ENCODE measurements at regions not wholly inside any gene's neighbourhood (a gene's known extent, or its start where the extent isn't known, plus 50 kb on each side); places are given as distances from the start of the nearest gene placed in this dataset.

- TF ChIP-seq, protein P1, sequence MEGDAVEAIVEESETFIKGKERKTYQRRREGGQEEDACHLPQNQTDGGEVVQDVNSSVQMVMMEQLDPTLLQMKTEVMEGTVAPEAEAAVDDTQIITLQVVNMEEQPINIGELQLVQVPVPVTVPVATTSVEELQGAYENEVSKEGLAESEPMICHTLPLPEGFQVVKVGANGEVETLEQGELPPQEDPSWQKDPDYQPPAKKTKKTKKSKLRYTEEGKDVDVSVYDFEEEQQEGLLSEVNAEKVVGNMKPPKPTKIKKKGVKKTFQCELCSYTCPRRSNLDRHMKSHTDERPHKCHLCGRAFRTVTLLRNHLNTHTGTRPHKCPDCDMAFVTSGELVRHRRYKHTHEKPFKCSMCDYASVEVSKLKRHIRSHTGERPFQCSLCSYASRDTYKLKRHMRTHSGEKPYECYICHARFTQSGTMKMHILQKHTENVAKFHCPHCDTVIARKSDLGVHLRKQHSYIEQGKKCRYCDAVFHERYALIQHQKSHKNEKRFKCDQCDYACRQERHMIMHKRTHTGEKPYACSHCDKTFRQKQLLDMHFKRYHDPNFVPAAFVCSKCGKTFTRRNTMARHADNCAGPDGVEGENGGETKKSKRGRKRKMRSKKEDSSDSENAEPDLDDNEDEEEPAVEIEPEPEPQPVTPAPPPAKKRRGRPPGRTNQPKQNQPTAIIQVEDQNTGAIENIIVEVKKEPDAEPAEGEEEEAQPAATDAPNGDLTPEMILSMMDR (IDR thresholded peaks at IDR 0.05; ENCODE audit: low read depth, low read length): no peak
- no peak for TF ChIP-seq EZH2phosphoT487 (IDR thresholded peaks at IDR 0.05; ENCODE audit: low read depth)
Measured at GRCh38 chr3:118641608-118642007, 393.0 kb downstream of the IGSF11 start.

Data from OCI-LY3 (cell line).